ENCODE measurements at regions not wholly inside any gene's neighbourhood (a gene's known extent, or its start where the extent isn't known, plus 50 kb on each side); places are given as distances from the start of the nearest gene placed in this dataset.

GRCh38 chr2:129720360-129720759, 259.1 kb upstream of the RAB6C start:
- H3K9me3 ChIP-seq (ENCODE audit: control insufficient read depth in 2 of 3, low read length in 3 of 3), result no peaks in the 10 kb centered on the region
- Mint-ChIP-seq H3K36me3 (no peaks in the 10 kb centered on the region), H3K9me3 (peaks cover 0 to 4% (median 0%) of the 10 kb centered on the region in 11 donors), H3K27me3 (peaks cover 0 to 9% (median 0%) of the 10 kb centered on the region in 5 donors), H3K4me3 (no peak overlapping the region), H3K27ac (no peak overlapping the region), H3K4me1 (peaks cover 0 to 2% (median 0%) of the 10 kb centered on the region in 7 donors)
- POLR2A ChIA-PET, result no interaction called here
- no peaks in the 10 kb centered on the region for H3K36me3 ChIP-seq (ENCODE audit: control insufficient read depth in 2 of 3, insufficient read depth in 3 of 3, low read length in 3 of 3)
- CTCF ChIA-PET, result no interaction called here
- no peaks in the 10 kb centered on the region for H3K27me3 ChIP-seq (ENCODE audit: control insufficient read depth in 2 of 2, insufficient read depth in 2 of 2, low read length in 2 of 2)
- ATAC-seq (no peak), DNase-seq (no peak)
- H3K4me1 ChIP-seq (ENCODE audit: control insufficient read depth in 2 of 2, insufficient read depth in 2 of 2, low read length in 2 of 2), result no peaks in the 10 kb centered on the region
- intact Hi-C loops (cut with micrococcal nuclease), result no loop called here
- H3K4me3 ChIP-seq (ENCODE audit: low read length), result no peak overlapping the region
- H3K27ac ChIP-seq (ENCODE audit: low read depth, low read length), result no peak overlapping the region

- H3K27me3 ChIP-seq (ENCODE audit: control insufficient read depth in 2 of 2, insufficient read depth in 2 of 2, low read length in 2 of 2), result no peaks in the 10 kb centered on the region
- H3K9me3 Mint-ChIP-seq, result peaks cover 0 to 4% (median 0%) of the 10 kb centered on the region in 11 donors
- ChIA-PET POLR2A (no interaction called here), CTCF (no interaction called here)
- H3K27ac ChIP-seq (ENCODE audit: low read depth, low read length), result no peak overlapping the region
- ATAC-seq (no peak), DNase-seq (no peak)
- H3K36me3 Mint-ChIP-seq, result no peaks in the 10 kb centered on the region
- H3K4me3 Mint-ChIP-seq, result no peak overlapping the region
- H3K4me1 ChIP-seq (ENCODE audit: control insufficient read depth in 2 of 2, insufficient read depth in 2 of 2, low read length in 2 of 2), result no peaks in the 10 kb centered on the region
- intact Hi-C loops (cut with micrococcal nuclease), result no loop called here
- H3K4me1 Mint-ChIP-seq, result peaks cover 0 to 2% (median 0%) of the 10 kb centered on the region in 7 donors
- no peaks in the 10 kb centered on the region for H3K9me3 ChIP-seq (ENCODE audit: control insufficient read depth in 2 of 3, low read length in 3 of 3)
- peaks cover 0 to 9% (median 0%) of the 10 kb centered on the region in 5 donors for H3K27me3 Mint-ChIP-seq
- H3K4me3 ChIP-seq (ENCODE audit: low read length), result no peak overlapping the region
- no peak overlapping the region for H3K27ac Mint-ChIP-seq
- H3K36me3 ChIP-seq (ENCODE audit: control insufficient read depth in 2 of 3, insufficient read depth in 3 of 3, low read length in 3 of 3), result no peaks in the 10 kb centered on the region
Observed at GRCh38 chr2:129720761-129721160, 258.7 kb upstream of the RAB6C start.

- Mint-ChIP-seq H3K9me3 (peaks cover 0 to 4% (median 0%) of the 10 kb centered on the region in 11 donors), H3K36me3 (no peaks in the 10 kb centered on the region), H3K4me1 (peaks cover 0 to 2% (median 0%) of the 10 kb centered on the region in 7 donors), H3K4me3 (no peak overlapping the region), H3K27me3 (peaks cover 0 to 9% (median 0%) of the 10 kb centered on the region in 5 donors), H3K27ac (no peak overlapping the region)
- ATAC-seq (peak; percentile 12), DNase-seq (no peak)
- Histone ChIP-seq H3K9me3 (ENCODE audit: control insufficient read depth in 2 of 3, low read length in 3 of 3) (no peaks in the 10 kb centered on the region), H3K27ac (ENCODE audit: low read depth, low read length) (no peak overlapping the region), H3K27me3 (ENCODE audit: control insufficient read depth in 2 of 2, insufficient read depth in 2 of 2, low read length in 2 of 2) (no peaks in the 10 kb centered on the region), H3K36me3 (ENCODE audit: control insufficient read depth in 2 of 3, insufficient read depth in 3 of 3, low read length in 3 of 3) (no peaks in the 10 kb centered on the region), H3K4me1 (ENCODE audit: control insufficient read depth in 2 of 2, insufficient read depth in 2 of 2, low read length in 2 of 2) (no peaks in the 10 kb centered on the region), H3K4me3 (ENCODE audit: low read length) (no peak overlapping the region)
- intact Hi-C loops (cut with micrococcal nuclease), result no loop called here
- ChIA-PET POLR2A (no interaction called here), CTCF (no interaction called here)
Observed at GRCh38 chr2:129721236-129721635, 258.2 kb upstream of the RAB6C start.

DNA sequence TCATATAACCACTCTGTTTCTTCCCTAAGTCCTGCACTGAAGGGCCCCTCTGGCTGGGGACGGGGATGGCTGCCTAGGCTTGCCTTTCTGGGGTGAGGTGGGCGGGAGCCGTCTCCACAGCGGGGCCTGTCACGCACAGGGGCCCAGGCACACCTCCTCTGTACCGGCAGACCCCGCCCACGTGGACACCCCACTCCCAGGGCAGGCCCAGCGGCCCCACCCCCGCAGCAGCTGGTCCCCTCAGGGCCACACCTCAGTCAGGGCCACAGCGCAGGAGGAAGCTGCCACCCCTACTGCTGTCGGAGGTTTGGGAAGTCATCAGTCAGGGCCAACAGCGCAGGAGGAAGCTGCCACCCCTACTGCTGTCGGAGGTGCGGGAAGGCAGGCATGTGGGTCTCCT, 257.6 kb upstream of the RAB6C start:
- no peak for ATAC-seq
- ChIA-PET CTCF (no interaction called here), POLR2A (no interaction called here)
- no peak for DNase-seq
- Mint-ChIP-seq H3K4me3 (no peak overlapping the region), H3K4me1 (peaks cover 0 to 2% (median 0%) of the 10 kb centered on the region in 7 donors), H3K27me3 (peaks cover 0 to 4% (median 0%) of the 10 kb centered on the region in 5 donors), H3K27ac (no peak overlapping the region), H3K36me3 (no peaks in the 10 kb centered on the region), H3K9me3 (no peaks in the 10 kb centered on the region)
- Histone ChIP-seq H3K36me3 (ENCODE audit: control insufficient read depth in 2 of 3, insufficient read depth in 3 of 3, low read length in 3 of 3) (no peaks in the 10 kb centered on the region), H3K4me3 (ENCODE audit: low read length) (no peak overlapping the region), H3K27ac (ENCODE audit: low read depth, low read length) (no peak overlapping the region), H3K9me3 (ENCODE audit: control insufficient read depth in 2 of 3, low read length in 3 of 3) (no peaks in the 10 kb centered on the region), H3K27me3 (ENCODE audit: control insufficient read depth in 2 of 2, insufficient read depth in 2 of 2, low read length in 2 of 2) (no peaks in the 10 kb centered on the region), H3K4me1 (ENCODE audit: control insufficient read depth in 2 of 2, insufficient read depth in 2 of 2, low read length in 2 of 2) (no peaks in the 10 kb centered on the region)
- intact Hi-C loops (cut with micrococcal nuclease), result no loop called here

- no peak overlapping the region for H3K27ac ChIP-seq (ENCODE audit: low read depth, low read length)
- H3K9me3 Mint-ChIP-seq, result no peaks in the 10 kb centered on the region
- H3K4me3 Mint-ChIP-seq, result no peak overlapping the region
- ChIA-PET POLR2A (no interaction called here), CTCF (no interaction called here)
- no peak overlapping the region for H3K4me3 ChIP-seq (ENCODE audit: low read length)
- H3K4me1 ChIP-seq (ENCODE audit: control insufficient read depth in 2 of 2, insufficient read depth in 2 of 2, low read length in 2 of 2), result no peaks in the 10 kb centered on the region
- no peak overlapping the region for H3K27ac Mint-ChIP-seq
- DNase-seq, result no peak
- no peak for ATAC-seq
- H3K27me3 ChIP-seq (ENCODE audit: control insufficient read depth in 2 of 2, insufficient read depth in 2 of 2, low read length in 2 of 2), result no peaks in the 10 kb centered on the region
- H3K9me3 ChIP-seq (ENCODE audit: control insufficient read depth in 2 of 3, low read length in 3 of 3), result no peaks in the 10 kb centered on the region
- peaks cover 0 to 4% (median 0%) of the 10 kb centered on the region in 5 donors for H3K27me3 Mint-ChIP-seq
- no peaks in the 10 kb centered on the region for H3K36me3 Mint-ChIP-seq
- H3K36me3 ChIP-seq (ENCODE audit: control insufficient read depth in 2 of 3, insufficient read depth in 3 of 3, low read length in 3 of 3), result no peaks in the 10 kb centered on the region
- intact Hi-C loops (cut with micrococcal nuclease), result no loop called here
- H3K4me1 Mint-ChIP-seq, result peaks cover 0 to 2% (median 0%) of the 10 kb centered on the region in 7 donors
Observed at GRCh38 chr2:129722306-129723019, 257.0 kb upstream of the RAB6C start.

DNA sequence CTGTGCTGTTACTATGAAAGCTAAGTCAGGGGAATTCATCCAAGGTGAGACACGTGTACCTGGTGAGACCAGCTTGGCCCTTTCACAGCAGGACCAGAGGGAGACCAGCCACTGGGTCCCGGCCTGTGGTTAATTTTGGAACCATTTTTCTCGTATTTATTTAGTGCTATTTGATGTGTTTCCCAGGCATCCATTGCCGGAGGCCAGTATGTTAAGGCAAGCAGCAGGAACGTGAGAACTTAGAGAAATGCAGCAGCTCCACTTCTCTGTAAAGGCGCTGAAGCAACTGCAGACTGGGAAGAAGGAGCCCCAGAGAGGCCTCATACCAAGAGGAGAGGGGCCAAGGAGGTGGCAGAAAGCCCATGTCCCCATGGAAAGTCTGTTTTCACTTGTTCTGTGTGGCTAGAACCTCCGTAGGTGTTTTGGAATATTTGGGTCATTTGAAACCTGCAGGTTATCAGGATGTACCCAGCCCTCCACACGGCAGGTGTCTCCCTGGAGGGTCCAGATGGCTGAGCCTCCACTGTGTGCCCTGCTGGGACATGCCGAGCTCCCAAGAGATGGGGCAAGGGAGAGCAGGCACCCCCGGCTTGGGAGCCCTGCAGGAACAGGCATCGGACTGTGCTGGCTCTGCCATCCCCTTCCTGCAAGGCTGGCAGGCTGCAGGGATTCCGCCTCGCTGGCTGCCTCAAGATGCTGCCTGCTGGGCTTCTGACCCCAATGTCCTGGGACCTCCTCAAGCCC, 256.0 kb upstream of the RAB6C start:
- DNase-seq (no peak), ATAC-seq (no peak)
- Histone ChIP-seq H3K27me3 (ENCODE audit: control insufficient read depth in 2 of 2, insufficient read depth in 2 of 2, low read length in 2 of 2) (no peaks in the 10 kb centered on the region), H3K4me1 (ENCODE audit: control insufficient read depth in 2 of 2, insufficient read depth in 2 of 2, low read length in 2 of 2) (no peaks in the 10 kb centered on the region), H3K27ac (ENCODE audit: low read depth, low read length) (no peak overlapping the region), H3K36me3 (ENCODE audit: control insufficient read depth in 2 of 3, insufficient read depth in 3 of 3, low read length in 3 of 3) (no peaks in the 10 kb centered on the region), H3K4me3 (ENCODE audit: low read length) (no peak overlapping the region), H3K9me3 (ENCODE audit: control insufficient read depth in 2 of 3, low read length in 3 of 3) (no peaks in the 10 kb centered on the region)
- Mint-ChIP-seq H3K36me3 (no peaks in the 10 kb centered on the region), H3K4me1 (peaks cover 0 to 2% (median 0%) of the 10 kb centered on the region in 7 donors), H3K27me3 (peaks cover 0 to 4% (median 0%) of the 10 kb centered on the region in 5 donors), H3K9me3 (no peaks in the 10 kb centered on the region), H3K4me3 (no peak overlapping the region), H3K27ac (no peak overlapping the region)
- POLR2A ChIA-PET, result no interaction called here
- intact Hi-C loops (cut with micrococcal nuclease), result no loop called here
- CTCF ChIA-PET, result no interaction called here

Data from naive thymus-derived CD4-positive, alpha-beta T cell (primary cell).